Brain microvascular endothelial cell (primary cell): ENCODE measurements at regions not wholly inside any gene's neighbourhood (a gene's known extent, or its start where the extent isn't known, plus 50 kb on each side); places are given as distances from the start of the nearest gene placed in this dataset.
A peak's percentile ranks its signal among the peaks of the same experiment; 100 is the strongest.

Source experiments
- DNase-seq: peaks from one replicate; pipeline ENCODE4 v3.0.0-alpha.2; 2020
- H3K27ac ChIP-seq: fragments of 250-450 bp; sonication (Bioruptor Pico); 2 replicates; pipeline ENCODE4 v1.5.1; 2020; ENCODE audit warnings: mild to moderate bottlenecking, moderate library complexity
- H3K27me3 ChIP-seq: fragments of 250-450 bp; sonication (Bioruptor Pico); replicated peaks from 2 replicates; pipeline ENCODE4 v1.5.1; 2020; ENCODE audit warnings: mild to moderate bottlenecking
- H3K36me3 ChIP-seq: fragments of 250-450 bp; sonication (Bioruptor Pico); replicated peaks from 2 replicates; pipeline ENCODE4 v1.5.1; 2020; ENCODE audit warnings: mild to moderate bottlenecking
- H3K4me3 ChIP-seq: 2 replicates; pipeline ENCODE4 v1.5.1; 2011; ENCODE audit warnings: low read depth, mild to moderate bottlenecking, control low read depth, low read length, moderate library complexity
- CTCF ChIP-seq: IDR thresholded peaks from 2 replicates; pipeline ENCODE4 v1.5.1; 2011; ENCODE audit warnings: low read depth, mild to moderate bottlenecking, moderate library complexity, low read length, control low read depth, inconsistent platforms; ENCODE audit errors: missing control alignments
- in situ Hi-C: cut with HindIII; loops from 2 replicates; pipeline ENCODE4 v1.10.0; 2017; ENCODE audit warnings: low sequenced_read_pairs, low pct_ligation_motif_present

GRCh38 chr13:21228738-21229137 is 52.3 kb downstream of the MRPL57 start:
- H3K27me3 ChIP-seq: no peaks in the 10 kb centered on the region
- no peak overlapping the region for H3K4me3 ChIP-seq
- H3K27ac ChIP-seq: no peak overlapping the region
- TF ChIP-seq CTCF: no peak
- in situ Hi-C loops: no loop called here
- H3K36me3 ChIP-seq: no peaks in the 10 kb centered on the region
- DNase-seq: no peak

GRCh38 chr13:21229241-21230024 is 53.0 kb downstream of the MRPL57 start:
- Histone ChIP-seq H3K27ac (no peak overlapping the region), H3K27me3 (no peaks in the 10 kb centered on the region), H3K4me3 (no peak overlapping the region), H3K36me3 (no peaks in the 10 kb centered on the region)
- in situ Hi-C loops: no loop called here
- no peak for TF ChIP-seq CTCF
- no peak for DNase-seq

GRCh38 chr13:21230516-21230915 is 54.1 kb downstream of the MRPL57 start:
- H3K27me3 ChIP-seq: no peaks in the 10 kb centered on the region
- TF ChIP-seq CTCF: no peak
- H3K4me3 ChIP-seq: no peak overlapping the region
- H3K36me3 ChIP-seq: no peaks in the 10 kb centered on the region
- in situ Hi-C loops: no loop called here
- H3K27ac ChIP-seq: no peak overlapping the region
- DNase-seq: peak; percentile 15

GRCh38 chr13:21231426-21231940 is 55.0 kb downstream of the MRPL57 start:
- no peaks in the 10 kb centered on the region for H3K36me3 ChIP-seq
- in situ Hi-C loops: no loop called here
- no peak overlapping the region for H3K4me3 ChIP-seq
- no peak overlapping the region for H3K27ac ChIP-seq
- peak; percentile 11 for DNase-seq
- no peak for TF ChIP-seq CTCF
- no peaks in the 10 kb centered on the region for H3K27me3 ChIP-seq

GRCh38 chr13:21232196-21232595 is 55.7 kb downstream of the MRPL57 start:
- Histone ChIP-seq H3K27ac (no peak overlapping the region), H3K36me3 (no peaks in the 10 kb centered on the region), H3K4me3 (no peak overlapping the region), H3K27me3 (no peaks in the 10 kb centered on the region)
- no peak for DNase-seq
- TF ChIP-seq CTCF: no peak
- in situ Hi-C loops: no loop called here

GRCh38 chr13:21232599-21232998 is 56.1 kb downstream of the MRPL57 start:
- no peak for DNase-seq
- TF ChIP-seq CTCF: no peak
- Histone ChIP-seq H3K27ac (no peak overlapping the region), H3K4me3 (no peak overlapping the region), H3K36me3 (no peaks in the 10 kb centered on the region), H3K27me3 (no peaks in the 10 kb centered on the region)
- in situ Hi-C loops: no loop called here
